ENCODE measurements at regions not wholly inside any gene's neighbourhood (a gene's known extent, or its start where the extent isn't known, plus 50 kb on each side); places are given as distances from the start of the nearest gene placed in this dataset.

- TF ChIP-seq POLR2A (IDR thresholded peaks at IDR 0.05; ENCODE audit: low read length) (no peak), GATA1 (IDR thresholded peaks at IDR 0.05; ENCODE audit: low read depth, low read length) (no peak)
Measured at GRCh38 chrX:130561930-130562329, 160.1 kb downstream of the RBMX2 start.

Data from erythroblast (primary cell).